Lung (tissue), 11 donors: ENCODE measurements at regions not wholly inside any gene's neighbourhood (a gene's known extent, or its start where the extent isn't known, plus 50 kb on each side); places are given as distances from the start of the nearest gene placed in this dataset.
A peak's percentile ranks its signal among the peaks of the same experiment; 100 is the strongest.

Experiments
- ATAC-seq: fragments of 200-7000 bp; cut with Tn5 transposase; one replicate; pipeline ENCODE4 v1.9.1; 2020; ENCODE audit warnings: moderate number of reproducible peaks; ENCODE audit not compliant: insufficient read depth, low FRiP score
- DNase-seq, 3 donors: peaks; one replicate each; pipeline ENCODE4 v3.0.0-alpha.2; 2013 to 2017
- H3K27ac ChIP-seq, 2 donors: one replicate each; pipeline ENCODE4 v1.5.1; 2013; ENCODE audit warnings: mild to moderate bottlenecking in 2 of 2, moderate library complexity in 2 of 2, control low read depth in 1 of 2, inconsistent platforms in 1 of 2, low read depth in 1 of 2, low read length in 1 of 2
- H3K27me3 ChIP-seq, 3 donors: one replicate each; pipeline ENCODE4 v1.5.1; 2013; ENCODE audit warnings: low read length in 2 of 3; ENCODE audit not compliant: control insufficient read depth in 3 of 3, insufficient read depth in 3 of 3
- H3K36me3 ChIP-seq, 4 donors: one replicate each; pipeline ENCODE4 v1.5.1; 2013; ENCODE audit warnings: low read length in 4 of 4, mild to moderate bottlenecking in 1 of 4, moderate library complexity in 1 of 4; ENCODE audit not compliant: control insufficient read depth in 4 of 4, insufficient read depth in 4 of 4
- H3K4me1 ChIP-seq, 5 donors: one replicate each; pipeline ENCODE4 v1.5.1; 2013; ENCODE audit warnings: low read length in 5 of 5, mild to moderate bottlenecking in 2 of 5, moderate library complexity in 1 of 5; ENCODE audit not compliant: control insufficient read depth in 5 of 5, insufficient read depth in 5 of 5
- H3K4me3 ChIP-seq: one replicate; pipeline ENCODE4 v1.5.1; 2013; ENCODE audit warnings: mild to moderate bottlenecking, control low read depth, moderate library complexity
- H3K9ac ChIP-seq, 2 donors: one replicate each; pipeline ENCODE4 v1.5.1; 2013; ENCODE audit warnings: low read length in 2 of 2, control low read depth in 1 of 2; ENCODE audit not compliant: insufficient read depth in 1 of 2
- H3K9me3 ChIP-seq, 4 donors: one replicate each; pipeline ENCODE4 v1.5.1; 2013; ENCODE audit warnings: low read length in 3 of 4, mild to moderate bottlenecking in 1 of 4, moderate library complexity in 1 of 4; ENCODE audit not compliant: control insufficient read depth in 4 of 4, insufficient read depth in 3 of 4
- CTCF ChIP-seq: IDR thresholded peaks from 2 replicates; pipeline ENCODE4 v1.5.1; 2012; ENCODE audit warnings: mild to moderate bottlenecking; ENCODE audit errors: control extremely low read depth, extremely low read depth
- WGBS, 2 donors: extraction: QIAGEN DNeasy Blood & Tissue Kit; methylation state at CpG; one replicate each; pipeline ENCODE4 v1.1.7; 2013; 5-methylcytosine and 5-hydroxymethylcytosine counted together
- donor health status: control.
- donor health status: control.
- donor health status: Bipolar disorder and iron deficiency.
- donor health status: healthy.
- donor health status: DM: yes; HTN: yes; CAD: no.

- TF ChIP-seq CTCF: no peak
- DNase-seq (peak in 1 of 3 donors; percentile 9), ATAC-seq (peak; percentile 91)
- Histone ChIP-seq H3K4me1 (peaks cover 0 to 5% (median 0%) of the 10 kb centered on the region in 5 donors), H3K36me3 (no peaks in the 10 kb centered on the region), H3K4me3 (no peak overlapping the region), H3K9ac (no peak overlapping the region), H3K27me3 (no peaks in the 10 kb centered on the region), H3K9me3 (no peaks in the 10 kb centered on the region), H3K27ac (no peak overlapping the region)
- 20 to 35% methylated on average over 2 of the region's 2 CpGs for WGBS, 2 donors
These were observed 521.6 kb upstream of the ST8SIA4 start for GRCh38 chr5:101424530-101425175.

- DNase-seq (peak; percentile 14 to 90 (median 88)), ATAC-seq (peak; percentile 79)
- no peaks in the 10 kb centered on the region for H3K9me3 ChIP-seq
- TF ChIP-seq CTCF: no peak
- no peaks in the 10 kb centered on the region for H3K27me3 ChIP-seq
- H3K4me1 ChIP-seq: peaks cover 0 to 11% (median 0%) of the 10 kb centered on the region in 5 donors
- no peaks in the 10 kb centered on the region for H3K36me3 ChIP-seq
- H3K27ac ChIP-seq: no peak overlapping the region
- WGBS, 2 donors: 6 to 12% methylated on average over 1 of the region's 1 CpG
- H3K4me3 ChIP-seq: no peak overlapping the region
- H3K9ac ChIP-seq: peak overlapping the region in 1 of 2 donors; percentile 67
These were observed 515.6 kb upstream of the ST8SIA4 start for GRCh38 chr5:101418713-101419118.

GRCh38 chr5:101404531-101404930 is 501.4 kb upstream of the ST8SIA4 start:
- no peak overlapping the region for H3K4me3 ChIP-seq
- 82 to 83% methylated on average over 1 of the region's 1 CpG for WGBS, 2 donors

More at GRCh38 chr5:101404531-101404930, 501.4 kb upstream of the ST8SIA4 start:
- H3K36me3 ChIP-seq: no peaks in the 10 kb centered on the region
- H3K9me3 ChIP-seq: peaks cover 0 to 4% (median 1%) of the 10 kb centered on the region in 4 donors
- no peak overlapping the region for H3K27ac ChIP-seq
- no peak for ATAC-seq
- no peak for DNase-seq
- TF ChIP-seq CTCF: no peak
- no peak overlapping the region for H3K9ac ChIP-seq
- H3K27me3 ChIP-seq: no peaks in the 10 kb centered on the region
- no peaks in the 10 kb centered on the region for H3K4me1 ChIP-seq
